Vagina (tissue), 2 donors: ENCODE measurements at regions not wholly inside any gene's neighbourhood (a gene's known extent, or its start where the extent isn't known, plus 50 kb on each side); places are given as distances from the start of the nearest gene placed in this dataset.

Source experiments
- POLR2A ChIP-seq, 2 donors: fragments of 450-650 bp; IDR thresholded peaks; one replicate each; pipeline ENCODE4 v1.6.1; 2017; ENCODE audit warnings: antibody characterized with exemption in 2 of 2, mild to moderate bottlenecking in 2 of 2, moderate library complexity in 2 of 2
- TF ChIP-seq, protein P1 (sequence below), 3 experiments: fragments of 450-650 bp in 2 of 3; fragments of 200-600 bp in 1 of 3; sonication (generic) in 1 of 3; IDR thresholded peaks; one replicate each; pipeline ENCODE4 v1.5.1; 2017 to 2019; ENCODE audit warnings: antibody characterized with exemption in 3 of 3, mild to moderate bottlenecking in 2 of 3, moderate library complexity in 2 of 3

DNA sequence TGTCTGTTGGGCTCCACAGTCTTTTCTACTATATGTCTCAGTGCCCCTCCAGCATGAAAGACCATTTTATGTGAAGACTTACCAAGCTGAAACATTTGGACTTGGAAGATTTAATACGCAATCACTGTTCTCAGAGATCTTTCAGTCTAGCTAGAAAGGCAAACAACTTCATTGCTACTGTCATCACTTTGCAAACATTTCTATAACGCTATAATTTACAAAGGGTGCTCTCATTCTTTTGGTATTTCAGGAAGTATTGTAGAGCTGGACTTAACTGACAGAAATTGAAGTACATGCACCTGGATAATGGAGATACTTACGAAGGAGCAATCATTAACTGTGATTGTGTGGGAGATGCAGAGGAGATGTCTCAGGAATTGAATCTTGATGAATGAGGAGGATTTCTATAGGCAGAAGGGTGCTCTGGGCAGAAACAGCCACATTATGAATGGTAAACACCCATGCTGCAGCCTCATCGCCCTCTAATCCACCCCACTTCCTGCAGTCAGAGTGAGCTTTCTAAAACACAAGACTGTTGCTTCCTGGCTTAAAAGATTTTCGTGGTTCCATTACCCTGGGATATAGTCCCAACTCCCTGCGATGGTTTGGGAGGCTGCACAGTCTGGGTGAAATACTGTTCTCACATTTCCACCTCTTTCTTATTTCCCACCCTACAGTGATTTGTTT is 75.1 kb upstream of the GNG12 start:
- TF ChIP-seq, protein P1, sequence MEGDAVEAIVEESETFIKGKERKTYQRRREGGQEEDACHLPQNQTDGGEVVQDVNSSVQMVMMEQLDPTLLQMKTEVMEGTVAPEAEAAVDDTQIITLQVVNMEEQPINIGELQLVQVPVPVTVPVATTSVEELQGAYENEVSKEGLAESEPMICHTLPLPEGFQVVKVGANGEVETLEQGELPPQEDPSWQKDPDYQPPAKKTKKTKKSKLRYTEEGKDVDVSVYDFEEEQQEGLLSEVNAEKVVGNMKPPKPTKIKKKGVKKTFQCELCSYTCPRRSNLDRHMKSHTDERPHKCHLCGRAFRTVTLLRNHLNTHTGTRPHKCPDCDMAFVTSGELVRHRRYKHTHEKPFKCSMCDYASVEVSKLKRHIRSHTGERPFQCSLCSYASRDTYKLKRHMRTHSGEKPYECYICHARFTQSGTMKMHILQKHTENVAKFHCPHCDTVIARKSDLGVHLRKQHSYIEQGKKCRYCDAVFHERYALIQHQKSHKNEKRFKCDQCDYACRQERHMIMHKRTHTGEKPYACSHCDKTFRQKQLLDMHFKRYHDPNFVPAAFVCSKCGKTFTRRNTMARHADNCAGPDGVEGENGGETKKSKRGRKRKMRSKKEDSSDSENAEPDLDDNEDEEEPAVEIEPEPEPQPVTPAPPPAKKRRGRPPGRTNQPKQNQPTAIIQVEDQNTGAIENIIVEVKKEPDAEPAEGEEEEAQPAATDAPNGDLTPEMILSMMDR (IDR thresholded peaks at IDR 0.05) = no peak
- TF ChIP-seq POLR2A (IDR thresholded peaks at IDR 0.05) = no peak
